Testis (tissue), 2 donors: ENCODE measurements at regions not wholly inside any gene's neighbourhood (a gene's known extent, or its start where the extent isn't known, plus 50 kb on each side); places are given as distances from the start of the nearest gene placed in this dataset.
A peak's percentile ranks its signal among the peaks of the same experiment; 100 is the strongest.

Experiments used
- CTCF ChIP-seq, 3 experiments: fragments of 450-650 bp in 2 of 3; fragments of 200-600 bp in 1 of 3; sonication (generic) in 1 of 3; IDR thresholded peaks; one replicate each; pipeline ENCODE4 v1.5.1; 2016 to 2019; ENCODE audit warnings: antibody characterized with exemption in 3 of 3, mild to moderate bottlenecking in 2 of 3, moderate library complexity in 1 of 3
- POLR2A ChIP-seq: fragments of 450-650 bp; IDR thresholded peaks from one replicate; pipeline ENCODE4 v1.6.1; 2017; ENCODE audit warnings: antibody characterized with exemption, mild to moderate bottlenecking, moderate library complexity

GRCh38 chr13:23510979-23511735 is 59.1 kb upstream of the TNFRSF19 start:
- peak in 2 of 3 experiments; percentile 12 for TF ChIP-seq CTCF (IDR thresholded peaks at IDR 0.05)
- no peak for TF ChIP-seq POLR2A
